ENCODE measurements at regions not wholly inside any gene's neighbourhood (a gene's known extent, or its start where the extent isn't known, plus 50 kb on each side); places are given as distances from the start of the nearest gene placed in this dataset.
"Not testable (repeated sequence)": the region's sequence is repeated elsewhere in the genome, so short reads cannot be mapped to it uniquely, and the experiment has no call there.

DNA sequence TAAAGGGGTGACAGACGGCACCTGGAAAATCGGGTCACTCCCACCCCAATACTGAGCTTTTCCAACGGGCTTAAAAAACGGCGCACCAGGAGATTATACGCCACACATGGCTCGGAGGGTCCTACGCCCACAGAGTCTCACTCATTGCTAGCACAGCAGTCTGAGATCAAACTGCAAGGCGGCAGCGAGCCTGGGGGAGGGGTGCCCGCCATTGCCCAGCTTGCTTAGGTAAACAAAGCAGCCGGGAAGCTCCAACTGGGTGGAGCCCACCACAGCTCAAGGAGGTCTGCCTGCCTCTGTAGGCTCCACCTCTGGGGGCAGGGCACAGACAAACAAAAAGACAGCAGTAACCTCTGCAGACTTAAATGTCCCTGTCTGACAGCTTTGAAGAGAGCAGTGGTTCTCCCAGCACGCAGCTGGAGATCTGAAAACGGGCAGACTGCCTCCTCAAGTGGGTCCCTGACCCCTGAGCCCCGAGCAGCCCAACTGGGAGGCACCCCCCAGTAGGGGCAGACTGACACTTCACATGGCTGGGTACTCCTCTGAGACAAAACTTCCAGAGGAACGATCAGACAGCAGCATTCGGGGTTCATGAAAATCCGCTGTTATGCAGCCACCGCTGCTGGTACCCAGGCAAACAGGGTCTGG lies 162.8 kb upstream of the GJE1 start:
- not testable (repeated sequence) for DNase-seq (ENCODE audit: low read depth)

- no peak for DNase-seq (ENCODE audit: low read depth)
These were observed 163.5 kb upstream of the GJE1 start for GRCh38 chr6:141969201-141969600.

DNA sequence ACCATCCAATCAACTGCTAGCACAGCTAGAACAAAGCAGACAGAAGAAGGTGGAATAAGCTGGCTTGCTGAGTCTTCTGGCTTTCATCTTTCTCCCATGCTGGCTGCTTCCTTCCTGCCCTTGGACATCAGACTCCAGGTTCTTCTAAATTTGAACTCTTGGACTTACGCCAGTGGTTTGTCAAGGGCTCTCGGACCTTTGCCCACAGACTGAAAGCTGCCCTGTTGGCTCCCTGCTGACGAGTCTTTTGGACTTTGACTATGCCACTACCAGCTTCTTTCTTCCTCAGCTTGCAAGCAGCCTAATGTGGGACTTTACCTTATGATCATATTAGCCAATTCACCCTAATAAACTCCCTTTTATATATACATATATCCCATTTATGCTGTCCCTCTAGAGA lies 164.1 kb upstream of the GJE1 start:
- no peak for DNase-seq (ENCODE audit: low read depth)

GRCh38 chr6:141965016-141965545 lies 167.6 kb upstream of the GJE1 start:
- no peak for DNase-seq (ENCODE audit: low read depth)

DNA sequence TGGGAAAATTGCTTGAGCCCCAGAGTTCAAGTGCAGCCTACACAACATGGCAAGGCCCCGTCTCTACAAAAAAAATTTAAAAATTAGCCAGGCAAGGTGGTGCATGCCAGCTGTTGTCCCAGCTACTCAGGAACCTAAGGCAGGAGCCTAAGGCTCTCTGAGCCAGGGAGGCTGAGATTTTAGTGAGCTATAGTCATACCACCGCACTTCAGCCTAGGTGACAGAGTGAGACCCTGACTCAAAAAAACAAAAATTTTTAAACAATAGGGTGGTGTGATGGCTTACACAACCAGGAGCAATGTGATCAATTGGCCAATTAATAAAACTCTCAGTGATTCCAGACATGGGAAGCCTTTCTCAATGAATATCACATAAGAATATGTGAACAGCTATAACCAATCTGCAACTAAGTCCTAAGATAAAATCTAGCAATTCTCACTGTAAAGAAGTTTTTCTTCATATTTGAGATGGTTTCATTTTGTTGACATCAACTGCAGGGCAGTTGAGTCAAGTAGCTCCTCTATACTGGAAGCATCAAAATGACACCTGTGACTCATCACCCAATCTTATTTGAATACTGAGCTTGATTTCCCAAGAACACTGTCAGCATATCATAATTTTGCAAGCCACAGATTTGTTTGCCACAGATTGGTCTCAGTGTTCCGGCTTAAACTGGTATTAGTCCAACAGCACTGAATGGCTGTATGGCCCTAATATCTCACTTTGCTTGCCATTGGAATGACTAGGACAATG lies 169.0 kb upstream of the GJE1 start:
- no peak for DNase-seq (ENCODE audit: low read depth)

- no peak for DNase-seq (ENCODE audit: low read depth)
These were observed 175.5 kb upstream of the GJE1 start for GRCh38 chr6:141957271-141957670.

DNA sequence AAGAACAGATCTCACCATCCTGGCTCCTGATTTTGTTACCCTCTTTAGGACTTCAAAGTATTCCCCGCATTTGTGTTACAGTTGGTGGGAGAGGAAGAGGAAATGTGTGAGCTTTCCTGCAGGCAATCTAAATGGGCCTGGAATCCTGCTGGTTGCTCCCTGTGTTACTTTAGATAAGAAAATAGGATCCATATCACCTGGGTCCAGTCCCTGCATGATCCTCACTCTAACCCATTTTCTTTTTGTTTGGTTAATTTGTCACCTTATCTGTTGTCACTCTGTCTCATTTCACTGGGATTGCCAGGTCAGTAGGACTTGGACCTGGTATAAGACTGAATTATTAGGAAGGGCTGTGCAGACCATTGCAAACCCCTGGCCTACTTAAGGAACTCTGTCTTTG lies 175.9 kb upstream of the GJE1 start:
- DNase-seq (ENCODE audit: low read depth): no peak

- DNase-seq (ENCODE audit: low read depth): no peak
These were observed 176.5 kb upstream of the GJE1 start for GRCh38 chr6:141956046-141956761.

DNA sequence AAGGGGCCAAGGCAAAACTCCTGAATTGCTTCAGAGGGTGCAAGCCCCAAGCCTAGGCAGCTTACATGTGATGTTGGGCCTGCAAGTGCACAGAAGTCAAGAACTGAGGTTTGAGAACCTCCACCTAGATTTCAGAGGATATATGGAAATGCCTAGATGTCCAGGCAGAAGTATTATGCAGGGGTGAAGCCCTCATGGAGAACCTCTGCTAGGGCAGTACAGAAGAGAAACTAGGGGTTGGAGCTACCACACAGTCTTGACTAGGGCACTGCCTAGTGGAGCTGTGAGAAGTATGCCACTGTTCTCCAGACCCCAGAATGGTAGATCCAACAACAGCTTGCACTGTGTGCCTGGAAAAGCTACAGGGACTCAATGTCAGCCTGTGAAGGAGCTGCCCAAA lies 179.7 kb upstream of the GJE1 start:
- DNase-seq (ENCODE audit: low read depth): no peak

- no peak for DNase-seq (ENCODE audit: low read depth)
These were observed 186.2 kb upstream of the GJE1 start for GRCh38 chr6:141946502-141946901.

- DNase-seq (ENCODE audit: low read depth): no peak
These were observed 194.1 kb upstream of the GJE1 start for GRCh38 chr6:141938664-141939063.

DNA sequence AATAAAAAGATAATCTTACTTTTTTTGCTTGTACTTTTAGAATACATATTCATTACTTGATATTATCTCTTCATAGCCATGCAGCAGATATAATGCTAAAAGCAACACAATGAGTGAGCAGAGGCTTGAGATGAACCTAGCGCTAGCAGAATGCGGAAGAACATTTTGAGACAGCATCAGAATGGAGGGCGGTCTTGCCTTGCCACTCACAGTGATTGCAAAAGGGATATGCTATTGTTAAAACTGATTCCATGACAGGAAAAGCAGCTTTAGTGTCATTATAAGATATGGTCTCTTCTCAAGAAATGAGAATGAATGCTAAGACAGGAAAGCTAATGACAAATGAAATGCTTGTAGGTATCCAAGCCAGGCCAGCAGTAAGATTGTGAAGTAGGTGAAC lies 200.0 kb upstream of the GJE1 start:
- no peak for DNase-seq (ENCODE audit: low read depth)

DNA sequence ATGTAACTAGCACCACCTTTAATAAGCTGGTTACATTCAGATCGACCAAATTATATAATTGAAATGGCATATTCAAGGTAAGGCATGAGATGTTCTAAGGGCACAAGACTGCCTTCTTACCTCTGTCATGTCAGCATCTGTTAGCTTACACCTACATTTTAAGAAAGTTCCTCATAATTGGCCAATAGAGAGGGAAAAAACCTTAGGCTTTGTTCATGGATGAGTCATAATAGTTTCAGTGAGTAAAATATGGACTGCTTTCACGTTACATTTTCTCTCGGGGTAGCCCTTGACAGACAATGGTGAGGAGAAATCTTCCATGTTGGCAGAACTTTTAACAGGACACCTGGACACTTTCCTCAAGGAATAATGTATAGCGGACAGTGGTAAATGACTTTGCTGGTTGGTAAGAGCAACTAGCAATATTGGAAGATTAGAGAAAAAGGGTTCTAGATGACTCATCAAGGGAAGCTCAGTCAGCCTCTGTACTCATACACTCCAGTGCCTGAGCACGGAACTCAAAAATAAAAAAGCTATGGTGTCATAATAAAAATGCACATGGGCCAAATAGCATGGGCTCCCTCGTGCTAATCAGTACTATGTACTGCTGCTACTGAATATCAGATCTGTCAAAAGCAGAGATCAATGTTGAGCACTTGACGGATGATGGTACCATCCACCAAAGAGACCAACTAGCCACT lies 206.4 kb upstream of the GJE1 start:
- DNase-seq (ENCODE audit: low read depth): not testable (repeated sequence)

DNA sequence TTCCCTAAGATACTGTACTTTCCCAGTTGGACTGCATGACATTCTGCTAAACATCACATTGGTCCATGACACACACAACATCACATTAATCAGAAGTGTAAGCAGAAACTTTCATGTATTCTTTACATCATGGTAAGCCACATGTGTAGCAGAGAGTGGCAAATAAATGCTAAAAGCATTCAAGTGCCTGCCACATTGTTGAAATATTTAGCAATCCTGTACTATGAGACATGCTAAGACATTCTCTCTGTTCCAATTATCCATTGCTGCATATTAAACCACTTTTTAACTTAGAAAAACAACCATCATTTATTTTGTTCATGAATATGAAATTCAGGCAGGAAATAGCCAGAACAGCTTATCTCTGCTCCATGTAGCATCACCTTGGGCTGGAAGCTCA lies 207.7 kb upstream of the GJE1 start:
- no peak for DNase-seq (ENCODE audit: low read depth)

DNA sequence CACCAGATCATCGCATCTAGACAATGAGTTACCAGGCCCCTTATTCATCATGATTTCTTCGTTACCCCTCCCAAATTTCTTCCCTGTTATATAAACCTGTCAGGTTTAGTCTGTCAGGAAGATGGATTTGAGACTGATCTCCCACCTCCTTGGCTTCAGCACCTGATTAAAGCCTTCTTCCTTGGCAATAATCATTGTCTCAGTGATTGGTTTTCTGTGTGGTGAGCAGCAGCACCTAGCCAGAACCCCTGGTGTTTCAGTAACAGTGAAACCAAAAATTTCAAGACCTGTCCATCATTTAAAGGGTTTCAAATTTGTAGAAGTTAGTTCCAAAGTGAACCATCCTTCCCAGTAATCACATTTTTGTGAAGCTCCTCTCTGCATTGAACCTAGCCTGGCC lies 209.8 kb upstream of the GJE1 start:
- no peak for DNase-seq (ENCODE audit: low read depth)

DNA sequence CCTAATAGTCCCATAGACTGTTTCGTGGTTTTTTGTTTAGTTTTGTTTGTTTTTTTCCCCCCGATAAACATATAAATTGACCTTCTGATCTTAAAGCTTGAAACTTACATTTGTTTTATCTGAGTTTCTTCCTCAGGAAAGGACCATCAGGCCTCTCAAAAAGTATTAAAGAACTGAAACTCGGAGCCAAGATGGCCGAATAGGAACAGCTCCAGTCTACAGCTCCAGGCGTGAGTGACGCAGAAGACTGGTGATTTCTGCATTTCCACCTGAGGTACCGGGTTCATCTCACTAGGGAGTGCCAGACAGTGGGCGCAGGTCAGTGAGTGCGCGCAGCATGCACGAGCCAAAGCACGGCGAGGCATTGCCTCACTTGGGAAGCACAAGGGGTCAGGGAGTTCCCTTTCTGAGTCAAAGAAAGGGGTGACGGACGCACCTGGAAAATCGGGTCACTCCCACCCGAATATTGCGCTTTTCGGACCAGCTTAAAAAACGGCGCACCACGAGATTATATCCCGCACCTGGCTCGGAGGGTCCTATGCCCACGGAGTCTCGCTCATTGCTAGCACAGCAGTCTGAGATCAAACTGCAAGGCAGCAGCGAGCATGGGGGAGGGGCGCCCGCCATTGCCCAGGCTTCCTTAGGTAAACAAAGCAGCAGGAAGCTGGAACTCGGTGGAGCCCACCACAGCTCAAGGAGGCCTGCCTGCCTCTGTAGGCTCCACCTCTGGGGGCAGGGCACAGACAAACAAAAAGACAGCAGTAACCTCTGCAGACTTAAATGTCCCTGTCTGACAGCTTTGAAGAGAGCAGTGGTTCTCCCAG lies 215.8 kb upstream of the GJE1 start:
- DNase-seq (ENCODE audit: low read depth): not testable (repeated sequence)

DNA sequence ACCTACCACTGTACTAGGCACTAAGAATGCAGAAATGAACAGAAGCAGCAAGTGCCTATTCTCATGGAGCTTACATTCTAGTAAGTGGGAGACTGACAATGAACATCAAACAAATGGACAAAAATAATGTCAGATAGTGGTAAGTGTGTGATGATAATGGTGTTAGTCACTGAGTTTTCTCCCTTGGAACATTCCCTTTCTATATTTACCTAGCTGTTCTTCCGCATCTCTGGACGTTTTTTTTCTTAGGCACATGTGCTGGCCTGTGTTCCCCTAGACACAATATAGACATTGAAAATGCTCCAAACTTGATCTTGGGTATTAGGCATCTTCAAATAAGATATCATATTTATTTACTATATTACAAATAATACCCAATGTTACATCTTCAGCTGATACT lies 218.1 kb upstream of the GJE1 start:
- DNase-seq (ENCODE audit: low read depth): no peak

DNA sequence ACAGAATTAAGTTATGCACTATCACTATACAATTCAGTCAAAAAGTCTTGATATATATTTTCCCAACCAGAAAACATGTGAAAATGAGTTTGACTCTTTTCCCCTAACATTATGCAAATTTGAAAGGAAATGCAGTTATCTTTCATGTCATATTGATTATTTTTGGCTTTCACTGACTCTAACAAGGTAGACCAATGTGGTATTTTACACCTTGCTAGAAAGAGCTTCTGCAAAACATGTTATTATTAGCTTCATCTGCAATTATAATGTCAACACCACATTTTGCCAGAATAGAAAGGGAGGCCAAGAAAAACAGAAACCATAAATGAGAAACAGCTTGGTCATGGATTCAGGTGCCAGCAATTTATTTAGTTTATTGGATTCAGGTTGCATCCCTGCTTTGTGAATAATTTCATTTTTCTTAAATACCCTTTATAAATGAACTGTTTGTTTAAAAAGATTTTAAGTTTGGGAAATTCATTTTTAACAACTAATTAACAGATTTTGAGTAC lies 226.1 kb upstream of the GJE1 start:
- no peak for DNase-seq (ENCODE audit: low read depth)

GRCh38 chr6:141890661-141891060 lies 242.1 kb upstream of the GJE1 start:
- no peak for DNase-seq (ENCODE audit: low read depth)

DNA sequence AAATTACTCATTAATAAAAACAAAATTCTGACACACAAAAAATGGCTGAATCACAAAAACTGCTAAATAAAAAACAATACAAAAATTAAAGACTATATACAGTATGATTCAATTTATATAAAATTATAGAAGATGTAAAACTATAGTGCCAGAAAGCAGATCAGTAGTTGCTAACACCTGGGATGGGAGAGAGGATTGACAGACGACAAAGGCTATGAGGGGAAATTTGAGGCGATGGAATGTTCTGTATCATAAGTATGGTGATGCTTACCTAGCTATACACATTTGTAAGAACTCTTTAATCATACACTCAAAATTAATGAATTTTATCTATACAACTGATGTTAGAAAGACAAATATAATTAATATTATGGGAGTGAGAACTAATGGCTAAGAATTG lies 247.9 kb upstream of the GJE1 start:
- DNase-seq (ENCODE audit: low read depth): no peak

GRCh38 chr6:141878686-141879085 lies 254.0 kb upstream of the GJE1 start:
- DNase-seq (ENCODE audit: low read depth): no peak
